H1 (cell line): ENCODE measurements at regions not wholly inside any gene's neighbourhood (a gene's known extent, or its start where the extent isn't known, plus 50 kb on each side); places are given as distances from the start of the nearest gene placed in this dataset.

Experiments
- CBX8 ChIP-seq: fragments of 300-800, 300-1000 bp; sonication (generic); IDR thresholded peaks from 2 replicates; pipeline ENCODE4 v1.7.1; 2016; ENCODE audit warnings: low read depth, low read length, borderline replicate concordance
- NRF1 ChIP-seq: IDR thresholded peaks from 2 replicates; pipeline ENCODE4 v1.6.1; 2011; ENCODE audit warnings: mild to moderate bottlenecking, low read depth, low read length, improper control_type of control experiment
- RXRA ChIP-seq: IDR thresholded peaks from 2 replicates; pipeline ENCODE4 v1.6.1; 2011; ENCODE audit warnings: low read depth, mild to moderate bottlenecking, low read length, moderate library complexity; ENCODE audit not compliant: insufficient read depth
- SP2 ChIP-seq: IDR thresholded peaks from 2 replicates; pipeline ENCODE4 v1.6.1; 2012; ENCODE audit warnings: mild to moderate bottlenecking, low read length, inconsistent platforms
- TAF1 ChIP-seq: IDR thresholded peaks from 2 replicates; pipeline ENCODE4 v1.6.1; 2011; ENCODE audit warnings: mild to moderate bottlenecking, low read depth, low read length
- TF ChIP-seq, protein P1 (sequence below): IDR thresholded peaks from 2 replicates; pipeline ENCODE4 v1.6.1; 2012; ENCODE audit warnings: low read length, inconsistent platforms
- TF ChIP-seq, protein P2 (sequence below): IDR thresholded peaks from 2 replicates; pipeline ENCODE4 v1.6.1; 2012; ENCODE audit warnings: inconsistent platforms

DNA sequence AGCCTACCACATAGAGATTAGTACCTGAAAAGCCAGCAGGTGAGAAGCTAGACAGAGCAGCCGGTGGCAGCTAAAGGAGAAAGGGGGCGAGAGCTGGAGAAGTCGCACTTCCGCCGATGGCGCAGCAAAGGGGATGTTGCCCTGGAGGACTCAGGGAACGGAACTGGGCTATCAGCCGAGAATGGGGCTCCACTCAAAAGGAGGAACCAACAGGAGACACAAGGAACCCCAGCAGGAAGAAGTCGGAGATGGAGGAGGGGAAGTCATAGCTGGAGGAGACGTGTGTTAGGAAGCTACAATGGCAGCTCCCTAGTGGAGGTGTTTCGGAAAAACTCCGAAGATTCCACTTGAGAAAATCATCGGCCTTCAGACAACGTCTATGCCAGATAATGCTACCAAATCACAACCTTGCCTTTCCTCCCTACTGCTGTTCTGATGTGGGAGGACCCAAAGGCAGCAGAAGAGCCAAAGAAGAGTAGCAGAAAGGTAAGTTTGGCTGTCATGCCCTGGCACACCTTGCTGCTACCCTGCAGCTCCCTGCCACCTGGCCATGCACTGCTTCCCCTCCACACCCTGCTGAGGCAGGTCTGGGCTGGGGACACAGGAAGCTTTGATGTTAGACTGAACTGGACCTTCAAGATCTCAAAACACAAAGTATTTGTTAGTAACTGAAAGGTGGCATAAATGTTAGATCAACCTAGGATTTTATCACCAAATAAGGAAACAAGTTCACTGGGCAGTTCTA lies 127.9 kb downstream of the DLEU7 start (continued):
- TF ChIP-seq, protein P1, sequence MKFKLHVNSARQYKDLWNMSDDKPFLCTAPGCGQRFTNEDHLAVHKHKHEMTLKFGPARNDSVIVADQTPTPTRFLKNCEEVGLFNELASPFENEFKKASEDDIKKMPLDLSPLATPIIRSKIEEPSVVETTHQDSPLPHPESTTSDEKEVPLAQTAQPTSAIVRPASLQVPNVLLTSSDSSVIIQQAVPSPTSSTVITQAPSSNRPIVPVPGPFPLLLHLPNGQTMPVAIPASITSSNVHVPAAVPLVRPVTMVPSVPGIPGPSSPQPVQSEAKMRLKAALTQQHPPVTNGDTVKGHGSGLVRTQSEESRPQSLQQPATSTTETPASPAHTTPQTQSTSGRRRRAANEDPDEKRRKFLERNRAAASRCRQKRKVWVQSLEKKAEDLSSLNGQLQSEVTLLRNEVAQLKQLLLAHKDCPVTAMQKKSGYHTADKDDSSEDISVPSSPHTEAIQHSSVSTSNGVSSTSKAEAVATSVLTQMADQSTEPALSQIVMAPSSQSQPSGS = no peak
- TF ChIP-seq CBX8 (no peak), NRF1 (no peak), RXRA (no peak), TAF1 (no peak), SP2 (no peak)
- TF ChIP-seq, protein P2, sequence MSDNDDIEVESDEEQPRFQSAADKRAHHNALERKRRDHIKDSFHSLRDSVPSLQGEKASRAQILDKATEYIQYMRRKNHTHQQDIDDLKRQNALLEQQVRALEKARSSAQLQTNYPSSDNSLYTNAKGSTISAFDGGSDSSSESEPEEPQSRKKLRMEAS = no peak
